ENCODE measurements at regions not wholly inside any gene's neighbourhood (a gene's known extent, or its start where the extent isn't known, plus 50 kb on each side); places are given as distances from the start of the nearest gene placed in this dataset.

DNA sequence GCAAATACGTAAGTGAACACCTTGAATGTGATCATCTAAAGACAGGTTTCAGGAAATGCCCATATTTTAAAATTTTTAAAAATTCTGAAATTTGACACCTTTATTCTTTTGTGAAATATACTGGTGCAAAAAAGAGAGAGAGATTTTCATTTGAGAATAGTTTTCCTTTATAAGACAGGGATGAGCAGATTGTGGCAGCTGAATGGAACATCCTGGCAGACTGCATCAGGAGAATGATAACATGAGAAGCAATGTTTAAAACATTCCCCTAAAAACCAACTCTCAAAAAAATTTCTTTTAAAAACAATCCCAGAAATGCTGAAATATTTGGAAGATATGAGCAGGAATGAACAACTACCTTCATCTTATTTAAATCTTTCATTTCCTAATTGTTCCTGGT lies 744.8 kb upstream of the ID2 start:
- BruUV-seq (replicated peaks): no TSS peak
- H3K36me3 ChIP-seq (ENCODE audit: control insufficient read depth, insufficient read depth, low read length): no peaks in the 10 kb centered on the region
- H3K36me3 Mint-ChIP-seq (ENCODE audit: insufficient read depth, unreplicated experiment): no peaks in the 10 kb centered on the region
- no peak overlapping the region for H3K27ac Mint-ChIP-seq (ENCODE audit: unreplicated experiment)
- intact Hi-C loops (cut with micrococcal nuclease; ENCODE audit: unreplicated experiment): no loop called here
- CTCF ChIA-PET: no interaction called here
- H3K27me3 ChIP-seq (replicated peaks; ENCODE audit: control insufficient read depth, insufficient read depth, low read length): no peaks in the 10 kb centered on the region
- no peak overlapping the region for H3K4me3 ChIP-seq (ENCODE audit: low read depth, low read length)
- H3K4me1 Mint-ChIP-seq (ENCODE audit: low read depth, unreplicated experiment): no peaks in the 10 kb centered on the region
- H3K4me1 ChIP-seq: peaks cover 4% of the 10 kb centered on the region; the same call in 1 of the 2 replicates
- H3K4me3 Mint-ChIP-seq (ENCODE audit: unreplicated experiment): no peak overlapping the region
- H3K9me3 ChIP-seq: no peaks in the 10 kb centered on the region; the same call in 1 of the 2 replicates
- H3K9me3 Mint-ChIP-seq (ENCODE audit: unreplicated experiment): no peaks in the 10 kb centered on the region
- TF ChIP-seq, protein P1, sequence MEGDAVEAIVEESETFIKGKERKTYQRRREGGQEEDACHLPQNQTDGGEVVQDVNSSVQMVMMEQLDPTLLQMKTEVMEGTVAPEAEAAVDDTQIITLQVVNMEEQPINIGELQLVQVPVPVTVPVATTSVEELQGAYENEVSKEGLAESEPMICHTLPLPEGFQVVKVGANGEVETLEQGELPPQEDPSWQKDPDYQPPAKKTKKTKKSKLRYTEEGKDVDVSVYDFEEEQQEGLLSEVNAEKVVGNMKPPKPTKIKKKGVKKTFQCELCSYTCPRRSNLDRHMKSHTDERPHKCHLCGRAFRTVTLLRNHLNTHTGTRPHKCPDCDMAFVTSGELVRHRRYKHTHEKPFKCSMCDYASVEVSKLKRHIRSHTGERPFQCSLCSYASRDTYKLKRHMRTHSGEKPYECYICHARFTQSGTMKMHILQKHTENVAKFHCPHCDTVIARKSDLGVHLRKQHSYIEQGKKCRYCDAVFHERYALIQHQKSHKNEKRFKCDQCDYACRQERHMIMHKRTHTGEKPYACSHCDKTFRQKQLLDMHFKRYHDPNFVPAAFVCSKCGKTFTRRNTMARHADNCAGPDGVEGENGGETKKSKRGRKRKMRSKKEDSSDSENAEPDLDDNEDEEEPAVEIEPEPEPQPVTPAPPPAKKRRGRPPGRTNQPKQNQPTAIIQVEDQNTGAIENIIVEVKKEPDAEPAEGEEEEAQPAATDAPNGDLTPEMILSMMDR (IDR thresholded peaks at IDR 0.05; ENCODE audit: insufficient read depth in 1 of 2, low read depth in 1 of 2, low read length in 1 of 2, severe bottlenecking in 1 of 2, unreplicated experiment in 1 of 2): no peak
- POLR2A ChIA-PET: no interaction called here
- H3K27me3 Mint-ChIP-seq (ENCODE audit: insufficient read depth, unreplicated experiment): no peaks in the 10 kb centered on the region
- no peak for DNase-seq

DNA sequence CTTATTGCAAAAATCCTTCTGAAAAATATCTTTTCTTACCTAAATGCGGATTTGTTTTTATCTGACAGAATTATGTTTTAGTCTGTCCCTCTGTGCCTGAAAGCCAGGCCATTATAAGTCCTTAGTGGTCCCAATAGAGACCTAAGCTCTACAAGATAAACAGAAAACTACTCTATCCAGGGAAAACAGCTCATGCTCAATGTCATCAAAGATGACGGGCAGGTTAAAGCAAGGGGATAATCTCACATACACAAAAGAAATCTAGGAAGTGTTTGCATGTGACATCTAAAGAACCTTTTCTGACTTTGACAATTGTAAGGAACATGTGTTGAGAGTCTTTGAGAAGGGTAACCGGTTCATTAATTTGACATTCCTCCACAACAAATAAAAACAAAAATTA lies 741.1 kb upstream of the ID2 start:
- Mint-ChIP-seq H3K4me1 (ENCODE audit: low read depth, unreplicated experiment) (no peaks in the 10 kb centered on the region), H3K27me3 (ENCODE audit: insufficient read depth, unreplicated experiment) (peaks cover 3% of the 10 kb centered on the region), H3K36me3 (ENCODE audit: insufficient read depth, unreplicated experiment) (no peaks in the 10 kb centered on the region), H3K4me3 (ENCODE audit: unreplicated experiment) (no peak overlapping the region), H3K9me3 (ENCODE audit: unreplicated experiment) (no peaks in the 10 kb centered on the region), H3K27ac (ENCODE audit: unreplicated experiment) (no peak overlapping the region)
- no TSS peak for BruUV-seq (replicated peaks)
- POLR2A ChIA-PET: no interaction called here
- TF ChIP-seq, protein P1 (IDR thresholded peaks at IDR 0.05; ENCODE audit: insufficient read depth in 1 of 2, low read depth in 1 of 2, low read length in 1 of 2, severe bottlenecking in 1 of 2, unreplicated experiment in 1 of 2): no peak
- intact Hi-C loops (cut with micrococcal nuclease; ENCODE audit: unreplicated experiment): no loop called here
- Histone ChIP-seq H3K4me3 (ENCODE audit: low read depth, low read length) (no peak overlapping the region), H3K9me3 (no peaks in the 10 kb centered on the region), H3K27me3 (replicated peaks; ENCODE audit: control insufficient read depth, insufficient read depth, low read length) (no peaks in the 10 kb centered on the region; the same call in 1 of the 2 replicates), H3K36me3 (ENCODE audit: control insufficient read depth, insufficient read depth, low read length) (no peaks in the 10 kb centered on the region), H3K4me1 (no peaks in the 10 kb centered on the region)
- CTCF ChIA-PET: no interaction called here
- no peak for DNase-seq

DNA sequence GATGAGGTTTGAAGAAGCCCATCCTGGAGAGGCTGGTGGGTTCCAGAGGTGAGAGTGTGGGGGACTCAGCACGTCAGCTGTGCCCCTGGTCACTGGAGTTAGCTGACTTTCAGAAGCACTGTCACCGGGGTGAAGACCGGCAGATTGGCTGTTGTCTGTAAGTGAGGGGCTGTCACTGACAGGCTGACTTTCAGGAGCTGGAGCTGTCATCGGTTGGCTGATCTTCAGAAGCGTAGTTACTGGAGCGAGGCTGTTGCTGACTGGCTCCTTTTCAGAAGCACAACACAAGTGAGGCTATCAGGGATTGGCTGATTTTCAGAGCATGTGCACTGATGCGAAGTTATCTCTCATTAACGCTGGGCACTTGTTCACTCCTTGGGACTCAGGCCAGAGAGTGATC lies 738.4 kb upstream of the ID2 start:
- BruUV-seq (replicated peaks): no TSS peak
- Histone ChIP-seq H3K4me3 (ENCODE audit: low read depth, low read length) (no peak overlapping the region), H3K36me3 (ENCODE audit: control insufficient read depth, insufficient read depth, low read length) (no peaks in the 10 kb centered on the region), H3K4me1 (no peaks in the 10 kb centered on the region), H3K27me3 (replicated peaks; ENCODE audit: control insufficient read depth, insufficient read depth, low read length) (no peaks in the 10 kb centered on the region; the same call in 1 of the 2 replicates), H3K9me3 (no peaks in the 10 kb centered on the region)
- ChIA-PET POLR2A (no interaction called here), CTCF (interaction anchor here (0.6 kb wide), 1 partner anchor 846 kb away, joined by 3 read pairs; no protein-coding TSS in a partner anchor)
- Mint-ChIP-seq H3K4me1 (ENCODE audit: low read depth, unreplicated experiment) (no peaks in the 10 kb centered on the region), H3K4me3 (ENCODE audit: unreplicated experiment) (no peak overlapping the region), H3K27ac (ENCODE audit: unreplicated experiment) (no peak overlapping the region), H3K36me3 (ENCODE audit: insufficient read depth, unreplicated experiment) (no peaks in the 10 kb centered on the region), H3K9me3 (ENCODE audit: unreplicated experiment) (no peaks in the 10 kb centered on the region), H3K27me3 (ENCODE audit: insufficient read depth, unreplicated experiment) (peaks cover 6% of the 10 kb centered on the region)
- TF ChIP-seq, protein P1 (IDR thresholded peaks at IDR 0.05; ENCODE audit: insufficient read depth in 1 of 2, low read depth in 1 of 2, low read length in 1 of 2, severe bottlenecking in 1 of 2, unreplicated experiment in 1 of 2): no peak
- intact Hi-C loops (cut with micrococcal nuclease; ENCODE audit: unreplicated experiment): no loop called here
- no peak for DNase-seq

Measured in Caco-2 (cell line).